ENCODE measurements at regions not wholly inside any gene's neighbourhood (a gene's known extent, or its start where the extent isn't known, plus 50 kb on each side); places are given as distances from the start of the nearest gene placed in this dataset.

DNA sequence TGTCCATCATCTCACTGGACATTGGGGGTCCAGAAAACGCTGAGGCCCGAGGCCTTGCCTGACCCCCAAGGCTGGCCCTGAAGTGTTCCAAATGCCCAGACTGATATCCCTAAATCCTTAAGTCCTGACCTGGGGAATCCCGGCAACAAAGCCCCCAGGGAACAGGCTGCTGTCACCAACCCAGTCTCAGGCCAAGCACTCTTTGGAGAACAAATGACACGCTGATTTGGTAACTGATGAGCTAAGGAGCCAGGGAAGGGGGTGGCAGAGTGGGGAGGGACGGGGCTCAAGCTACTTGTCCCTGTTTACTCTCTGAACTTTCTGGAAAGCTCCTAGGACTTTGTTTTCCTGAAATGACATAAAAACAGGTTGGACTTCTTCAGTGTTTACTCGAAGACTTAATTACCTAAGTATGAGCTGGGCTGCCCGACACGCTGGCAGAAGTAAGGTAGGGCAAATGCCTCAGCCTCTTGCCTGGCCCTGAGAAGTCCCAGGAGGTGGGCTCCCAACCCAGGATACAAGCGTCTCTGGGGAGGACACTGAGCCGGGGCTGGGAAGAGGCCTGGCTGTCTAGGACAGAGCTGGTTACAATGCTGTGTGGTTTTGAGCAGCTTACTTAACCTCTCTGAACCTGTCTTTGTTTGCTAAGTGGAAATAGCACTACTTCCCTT, 105.5 kb upstream of the GLI2 start:
- POLR2A ChIA-PET (ENCODE audit: unreplicated experiment), result no interaction called here
- no peaks in the 10 kb centered on the region for H4K20me1 ChIP-seq (ENCODE audit: low read length)
- intact Hi-C loops (cut with micrococcal nuclease), result loop anchor here (2.0 kb wide), 1 partner anchor 39 kb away; no protein-coding TSS in a partner anchor
- BruUV-seq (replicated peaks), result no TSS peak
- DNase-seq (peak; percentile 57), ATAC-seq (peak; percentile 37)
- H3K79me2 ChIP-seq (ENCODE audit: low read length), result no peaks in the 10 kb centered on the region
- H2AFZ ChIP-seq (ENCODE audit: low read length), result no peak overlapping the region
- H3K9ac ChIP-seq (ENCODE audit: low read length), result no peak overlapping the region
- CTCF ChIA-PET, result no interaction called here
- H3K9me2 ChIP-seq (replicated peaks; ENCODE audit: low read length), result no peaks in the 10 kb centered on the region
- no peak overlapping the region for H3K4me3 ChIP-seq (ENCODE audit: low read length)
- no peaks in the 10 kb centered on the region for H3K9me3 ChIP-seq (ENCODE audit: low read length)
- peak overlapping the region; percentile 27 for H3K4me2 ChIP-seq (ENCODE audit: low read length)
- no peak overlapping the region for H3K27ac ChIP-seq (ENCODE audit: low read length)
- H3K4me1 ChIP-seq (ENCODE audit: insufficient read depth, low read length), result peaks cover 27% of the 10 kb centered on the region
- TF ChIP-seq, protein P1, sequence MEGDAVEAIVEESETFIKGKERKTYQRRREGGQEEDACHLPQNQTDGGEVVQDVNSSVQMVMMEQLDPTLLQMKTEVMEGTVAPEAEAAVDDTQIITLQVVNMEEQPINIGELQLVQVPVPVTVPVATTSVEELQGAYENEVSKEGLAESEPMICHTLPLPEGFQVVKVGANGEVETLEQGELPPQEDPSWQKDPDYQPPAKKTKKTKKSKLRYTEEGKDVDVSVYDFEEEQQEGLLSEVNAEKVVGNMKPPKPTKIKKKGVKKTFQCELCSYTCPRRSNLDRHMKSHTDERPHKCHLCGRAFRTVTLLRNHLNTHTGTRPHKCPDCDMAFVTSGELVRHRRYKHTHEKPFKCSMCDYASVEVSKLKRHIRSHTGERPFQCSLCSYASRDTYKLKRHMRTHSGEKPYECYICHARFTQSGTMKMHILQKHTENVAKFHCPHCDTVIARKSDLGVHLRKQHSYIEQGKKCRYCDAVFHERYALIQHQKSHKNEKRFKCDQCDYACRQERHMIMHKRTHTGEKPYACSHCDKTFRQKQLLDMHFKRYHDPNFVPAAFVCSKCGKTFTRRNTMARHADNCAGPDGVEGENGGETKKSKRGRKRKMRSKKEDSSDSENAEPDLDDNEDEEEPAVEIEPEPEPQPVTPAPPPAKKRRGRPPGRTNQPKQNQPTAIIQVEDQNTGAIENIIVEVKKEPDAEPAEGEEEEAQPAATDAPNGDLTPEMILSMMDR (conservative IDR thresholded peaks at IDR 0.05; ENCODE audit: low read depth, low read length), result no peak
- TF ChIP-seq EZH2phosphoT487 (IDR thresholded peaks at IDR 0.05; ENCODE audit: borderline replicate concordance, low read length), result no peak
- no peak for TF ChIP-seq EZH2 (IDR thresholded peaks at IDR 0.05; ENCODE audit: low read length, unreplicated experiment)
- H3K36me3 ChIP-seq (ENCODE audit: low read depth, low read length), result no peaks in the 10 kb centered on the region
- no peaks in the 10 kb centered on the region for H3F3A ChIP-seq (ENCODE audit: low read length, unreplicated experiment)
- H3K27me3 ChIP-seq (ENCODE audit: low read length), result no peaks in the 10 kb centered on the region

DNA sequence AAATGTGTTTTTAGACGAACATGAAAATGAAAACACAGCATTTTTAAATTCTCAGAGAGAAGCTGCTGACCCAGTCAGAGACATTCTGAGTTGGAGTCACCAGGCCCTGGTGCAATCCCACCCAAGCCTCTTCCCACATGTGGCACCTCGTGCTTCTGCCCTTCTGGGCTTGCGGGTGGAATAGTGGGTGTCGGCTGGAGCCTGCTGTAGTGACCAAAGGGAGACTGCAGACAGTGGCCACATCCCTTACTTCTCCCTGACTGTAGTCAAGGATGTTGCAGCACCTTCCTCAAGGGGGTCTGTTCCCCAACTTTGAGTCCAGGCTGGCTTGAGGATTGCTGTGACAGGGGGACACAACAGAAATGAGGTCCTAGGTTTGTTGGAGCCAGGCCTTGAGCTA, 104.4 kb upstream of the GLI2 start:
- no peak overlapping the region for H2AFZ ChIP-seq (ENCODE audit: low read length)
- TF ChIP-seq, protein P1 (conservative IDR thresholded peaks at IDR 0.05; ENCODE audit: low read depth, low read length), result no peak
- TF ChIP-seq EZH2phosphoT487 (IDR thresholded peaks at IDR 0.05; ENCODE audit: borderline replicate concordance, low read length) (no peak), EZH2 (IDR thresholded peaks at IDR 0.05; ENCODE audit: low read length, unreplicated experiment) (no peak)
- H3K27me3 ChIP-seq (ENCODE audit: low read length), result no peaks in the 10 kb centered on the region
- DNase-seq (no peak), ATAC-seq (no peak)
- no peaks in the 10 kb centered on the region for H4K20me1 ChIP-seq (ENCODE audit: low read length)
- no peaks in the 10 kb centered on the region for H3F3A ChIP-seq (ENCODE audit: low read length, unreplicated experiment)
- intact Hi-C loops (cut with micrococcal nuclease), result loop anchor here (2.0 kb wide), 1 partner anchor 38 kb away; no protein-coding TSS in a partner anchor
- no peaks in the 10 kb centered on the region for H3K36me3 ChIP-seq (ENCODE audit: low read depth, low read length)
- no peak overlapping the region for H3K27ac ChIP-seq (ENCODE audit: low read length)
- peaks cover 18% of the 10 kb centered on the region for H3K4me1 ChIP-seq (ENCODE audit: insufficient read depth, low read length)
- no peaks in the 10 kb centered on the region for H3K9me3 ChIP-seq (ENCODE audit: low read length)
- no peak overlapping the region for H3K9ac ChIP-seq (ENCODE audit: low read length)
- POLR2A ChIA-PET (ENCODE audit: unreplicated experiment), result no interaction called here
- CTCF ChIA-PET, result no interaction called here
- no peaks in the 10 kb centered on the region for H3K79me2 ChIP-seq (ENCODE audit: low read length)
- H3K4me3 ChIP-seq (ENCODE audit: low read length), result no peak overlapping the region
- H3K4me2 ChIP-seq (ENCODE audit: low read length), result no peak overlapping the region
- no TSS peak for BruUV-seq (replicated peaks)
- H3K9me2 ChIP-seq (replicated peaks; ENCODE audit: low read length), result no peaks in the 10 kb centered on the region

DNA sequence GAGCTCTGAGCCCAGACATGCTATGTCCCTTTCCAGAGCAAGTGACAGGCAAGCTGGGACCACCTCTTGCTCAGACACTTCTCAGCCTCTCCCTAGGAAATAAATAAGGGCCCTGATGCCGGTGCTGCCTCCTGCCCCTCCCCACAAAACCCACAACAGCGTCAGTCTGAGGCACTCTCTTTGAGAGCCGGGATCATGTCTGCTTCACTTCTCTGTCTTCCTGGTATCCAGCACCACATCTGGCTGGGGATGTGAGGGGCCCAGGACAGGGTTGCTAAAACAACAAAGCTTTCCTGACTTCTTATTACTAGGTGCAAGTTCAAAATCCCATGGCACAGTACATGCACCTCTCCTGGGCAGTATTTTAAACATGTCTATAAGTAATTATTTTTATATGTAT, 103.9 kb upstream of the GLI2 start:
- H3K36me3 ChIP-seq (ENCODE audit: low read depth, low read length), result no peaks in the 10 kb centered on the region
- no TSS peak for BruUV-seq (replicated peaks)
- ChIA-PET POLR2A (ENCODE audit: unreplicated experiment) (no interaction called here), CTCF (no interaction called here)
- no peak overlapping the region for H3K4me3 ChIP-seq (ENCODE audit: low read length)
- ATAC-seq, result no peak
- no peak overlapping the region for H3K9ac ChIP-seq (ENCODE audit: low read length)
- H3K4me2 ChIP-seq (ENCODE audit: low read length), result no peak overlapping the region
- H3K27ac ChIP-seq (ENCODE audit: low read length), result no peak overlapping the region
- no peaks in the 10 kb centered on the region for H3K79me2 ChIP-seq (ENCODE audit: low read length)
- no peaks in the 10 kb centered on the region for H3K9me2 ChIP-seq (replicated peaks; ENCODE audit: low read length)
- no peaks in the 10 kb centered on the region for H4K20me1 ChIP-seq (ENCODE audit: low read length)
- no peaks in the 10 kb centered on the region for H3K9me3 ChIP-seq (ENCODE audit: low read length)
- intact Hi-C loops (cut with micrococcal nuclease), result loop anchor here (2.0 kb wide), 1 partner anchor 37 kb away; no protein-coding TSS in a partner anchor
- peaks cover 13% of the 10 kb centered on the region for H3K4me1 ChIP-seq (ENCODE audit: insufficient read depth, low read length)
- H2AFZ ChIP-seq (ENCODE audit: low read length), result no peak overlapping the region
- no peaks in the 10 kb centered on the region for H3F3A ChIP-seq (ENCODE audit: low read length, unreplicated experiment)
- no peak for DNase-seq
- TF ChIP-seq, protein P1 (conservative IDR thresholded peaks at IDR 0.05; ENCODE audit: low read depth, low read length), result no peak
- no peak for TF ChIP-seq EZH2 (IDR thresholded peaks at IDR 0.05; ENCODE audit: low read length, unreplicated experiment)
- TF ChIP-seq EZH2phosphoT487 (IDR thresholded peaks at IDR 0.05; ENCODE audit: borderline replicate concordance, low read length), result no peak
- no peaks in the 10 kb centered on the region for H3K27me3 ChIP-seq (ENCODE audit: low read length)

Data from PC-3 (cell line).